ENCODE measurements at regions not wholly inside any gene's neighbourhood (a gene's known extent, or its start where the extent isn't known, plus 50 kb on each side); places are given as distances from the start of the nearest gene placed in this dataset.
"Not testable (repeated sequence)": the region's sequence is repeated elsewhere in the genome, so short reads cannot be mapped to it uniquely, and the experiment has no call there.

DNA sequence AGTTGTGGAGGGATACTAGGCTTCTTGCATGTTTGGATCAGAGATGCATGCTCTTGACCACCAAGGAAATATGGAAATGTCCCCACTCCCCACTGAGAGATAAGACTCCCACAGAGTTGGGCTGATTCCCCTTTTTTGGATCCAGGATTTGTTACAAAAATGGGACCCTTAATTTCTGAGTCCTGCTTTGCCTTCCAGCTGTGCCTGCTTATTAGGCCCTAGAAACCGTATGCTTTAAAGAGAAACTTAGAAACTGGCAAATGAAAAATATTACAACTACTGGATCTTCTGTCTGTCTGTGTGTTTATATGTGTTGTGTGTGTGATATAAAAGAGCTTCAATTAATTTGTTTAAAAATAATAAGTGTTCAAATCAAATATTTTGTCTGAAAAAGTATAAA, 817.6 kb upstream of the CITED2 start:
- TF ChIP-seq, protein P1, sequence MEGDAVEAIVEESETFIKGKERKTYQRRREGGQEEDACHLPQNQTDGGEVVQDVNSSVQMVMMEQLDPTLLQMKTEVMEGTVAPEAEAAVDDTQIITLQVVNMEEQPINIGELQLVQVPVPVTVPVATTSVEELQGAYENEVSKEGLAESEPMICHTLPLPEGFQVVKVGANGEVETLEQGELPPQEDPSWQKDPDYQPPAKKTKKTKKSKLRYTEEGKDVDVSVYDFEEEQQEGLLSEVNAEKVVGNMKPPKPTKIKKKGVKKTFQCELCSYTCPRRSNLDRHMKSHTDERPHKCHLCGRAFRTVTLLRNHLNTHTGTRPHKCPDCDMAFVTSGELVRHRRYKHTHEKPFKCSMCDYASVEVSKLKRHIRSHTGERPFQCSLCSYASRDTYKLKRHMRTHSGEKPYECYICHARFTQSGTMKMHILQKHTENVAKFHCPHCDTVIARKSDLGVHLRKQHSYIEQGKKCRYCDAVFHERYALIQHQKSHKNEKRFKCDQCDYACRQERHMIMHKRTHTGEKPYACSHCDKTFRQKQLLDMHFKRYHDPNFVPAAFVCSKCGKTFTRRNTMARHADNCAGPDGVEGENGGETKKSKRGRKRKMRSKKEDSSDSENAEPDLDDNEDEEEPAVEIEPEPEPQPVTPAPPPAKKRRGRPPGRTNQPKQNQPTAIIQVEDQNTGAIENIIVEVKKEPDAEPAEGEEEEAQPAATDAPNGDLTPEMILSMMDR (IDR thresholded peaks at IDR 0.05): no peak
- Mint-ChIP-seq H3K4me1 (ENCODE audit: unreplicated experiment) (peaks cover under 1% of the 10 kb centered on the region), H3K27me3 (ENCODE audit: unreplicated experiment) (no peaks in the 10 kb centered on the region), H3K4me3 (ENCODE audit: unreplicated experiment) (no peak overlapping the region), H3K9me3 (ENCODE audit: unreplicated experiment) (peaks cover 20% of the 10 kb centered on the region), H3K27ac (ENCODE audit: unreplicated experiment) (no peak overlapping the region), H3K36me3 (ENCODE audit: unreplicated experiment) (peaks cover 16% of the 10 kb centered on the region)
- no peak for DNase-seq (ENCODE audit: extremely low spot score, unreplicated experiment)

DNA sequence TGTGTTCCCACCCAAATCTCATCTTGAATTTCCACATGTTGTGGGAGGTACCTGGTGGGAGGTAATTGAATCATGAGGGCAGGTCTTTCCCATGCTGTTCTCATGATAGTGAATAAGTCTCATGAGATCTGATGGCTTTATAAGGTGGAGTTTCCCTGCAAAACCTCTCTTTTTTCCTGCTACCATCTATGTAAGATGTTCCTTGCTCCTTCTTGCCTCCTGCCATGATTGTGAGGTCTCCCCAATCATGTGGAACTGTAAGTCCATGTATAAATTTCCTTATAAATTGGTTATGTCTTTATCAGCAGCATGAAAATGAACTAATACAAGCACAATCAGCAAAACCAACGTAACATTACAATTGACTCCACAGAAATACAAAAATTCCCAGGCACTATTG, 814.8 kb upstream of the CITED2 start:
- H3K27ac Mint-ChIP-seq (ENCODE audit: unreplicated experiment); DNase-seq (ENCODE audit: extremely low spot score, unreplicated experiment); H3K27me3 Mint-ChIP-seq (ENCODE audit: unreplicated experiment); H3K4me3 Mint-ChIP-seq (ENCODE audit: unreplicated experiment): not testable (repeated sequence)
- Mint-ChIP-seq H3K36me3 (ENCODE audit: unreplicated experiment) (peaks cover 17% of the 10 kb centered on the region), H3K9me3 (ENCODE audit: unreplicated experiment) (peaks cover 25% of the 10 kb centered on the region), H3K4me1 (ENCODE audit: unreplicated experiment) (peaks cover 17% of the 10 kb centered on the region)

DNA sequence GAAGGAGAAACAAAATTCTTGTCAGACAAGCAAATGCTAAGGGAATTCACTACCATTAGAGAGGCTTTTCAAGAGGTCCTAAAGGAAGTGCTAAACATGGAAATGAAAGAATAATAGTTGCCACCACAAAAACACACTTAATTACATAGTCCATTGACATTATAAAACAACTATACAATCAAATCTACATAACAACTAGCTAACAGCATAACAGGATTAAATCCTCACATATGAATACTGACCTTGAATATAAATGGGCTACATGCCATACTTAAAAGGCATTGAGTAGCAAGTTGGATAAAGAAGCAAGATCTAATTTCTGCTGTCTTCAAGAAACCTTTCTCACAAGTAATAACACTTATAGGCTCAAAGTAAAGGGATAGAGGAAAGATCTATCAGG, 811.5 kb upstream of the CITED2 start:
- Mint-ChIP-seq H3K4me3 (ENCODE audit: unreplicated experiment) (no peak overlapping the region), H3K9me3 (ENCODE audit: unreplicated experiment) (peaks cover 21% of the 10 kb centered on the region), H3K27ac (ENCODE audit: unreplicated experiment) (no peak overlapping the region), H3K36me3 (ENCODE audit: unreplicated experiment) (peaks cover 18% of the 10 kb centered on the region), H3K4me1 (ENCODE audit: unreplicated experiment) (peaks cover 29% of the 10 kb centered on the region), H3K27me3 (ENCODE audit: unreplicated experiment) (no peaks in the 10 kb centered on the region)
- TF ChIP-seq, protein P1 (IDR thresholded peaks at IDR 0.05): no peak
- DNase-seq (ENCODE audit: extremely low spot score, unreplicated experiment): no peak

DNA sequence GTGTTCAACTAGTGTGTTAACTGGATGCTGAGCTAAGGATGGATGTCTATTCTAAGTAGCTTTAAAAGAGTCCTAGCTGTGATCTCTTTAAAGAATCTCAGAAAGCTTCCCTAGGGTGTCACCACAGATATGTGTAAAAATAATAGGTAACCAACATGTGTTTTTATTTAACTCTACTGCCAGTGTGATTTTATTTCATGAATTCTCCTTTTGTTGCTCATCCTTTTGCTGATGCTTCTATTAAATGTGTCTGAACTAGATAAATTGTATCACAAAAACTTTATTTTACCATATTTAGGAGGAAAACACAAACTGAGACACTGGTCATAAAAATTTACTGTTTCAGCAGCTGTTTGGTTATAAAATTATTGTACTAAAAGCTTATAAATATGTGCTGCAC, 809.4 kb upstream of the CITED2 start:
- Mint-ChIP-seq H3K27ac (ENCODE audit: unreplicated experiment) (peak overlapping the region; percentile 82), H3K4me3 (ENCODE audit: unreplicated experiment) (no peak overlapping the region), H3K27me3 (ENCODE audit: unreplicated experiment) (no peaks in the 10 kb centered on the region), H3K9me3 (ENCODE audit: unreplicated experiment) (peaks cover 11% of the 10 kb centered on the region), H3K36me3 (ENCODE audit: unreplicated experiment) (peaks cover 14% of the 10 kb centered on the region), H3K4me1 (ENCODE audit: unreplicated experiment) (peaks cover 31% of the 10 kb centered on the region)
- DNase-seq (ENCODE audit: extremely low spot score, unreplicated experiment): no peak
- TF ChIP-seq, protein P1 (IDR thresholded peaks at IDR 0.05): no peak

DNA sequence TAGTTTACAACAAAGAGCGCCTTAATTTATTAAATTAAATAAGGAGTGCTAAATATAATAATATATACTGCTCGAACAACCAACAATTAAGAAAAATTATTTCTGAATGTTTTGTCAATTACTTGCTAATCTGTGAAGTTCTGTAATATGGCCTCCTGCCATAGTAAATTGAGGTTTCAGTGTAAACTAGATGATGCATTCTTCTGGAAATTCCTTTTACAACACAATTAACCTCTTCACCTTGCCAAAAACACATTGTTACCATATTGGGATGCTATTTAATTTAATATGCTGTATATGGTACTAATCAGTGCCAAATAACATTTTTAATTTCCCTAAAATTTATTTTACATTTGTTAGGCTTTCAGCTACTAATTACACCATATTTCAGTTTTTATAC, 808.4 kb upstream of the CITED2 start:
- DNase-seq (ENCODE audit: extremely low spot score, unreplicated experiment): no peak
- no peaks in the 10 kb centered on the region for H3K27me3 Mint-ChIP-seq (ENCODE audit: unreplicated experiment)
- TF ChIP-seq, protein P1 (IDR thresholded peaks at IDR 0.05): no peak
- H3K36me3 Mint-ChIP-seq (ENCODE audit: unreplicated experiment): peaks cover 11% of the 10 kb centered on the region
- H3K27ac Mint-ChIP-seq (ENCODE audit: unreplicated experiment): no peak overlapping the region
- peaks cover 38% of the 10 kb centered on the region for H3K4me1 Mint-ChIP-seq (ENCODE audit: unreplicated experiment)
- H3K9me3 Mint-ChIP-seq (ENCODE audit: unreplicated experiment): peaks cover 11% of the 10 kb centered on the region
- no peak overlapping the region for H3K4me3 Mint-ChIP-seq (ENCODE audit: unreplicated experiment)

DNA sequence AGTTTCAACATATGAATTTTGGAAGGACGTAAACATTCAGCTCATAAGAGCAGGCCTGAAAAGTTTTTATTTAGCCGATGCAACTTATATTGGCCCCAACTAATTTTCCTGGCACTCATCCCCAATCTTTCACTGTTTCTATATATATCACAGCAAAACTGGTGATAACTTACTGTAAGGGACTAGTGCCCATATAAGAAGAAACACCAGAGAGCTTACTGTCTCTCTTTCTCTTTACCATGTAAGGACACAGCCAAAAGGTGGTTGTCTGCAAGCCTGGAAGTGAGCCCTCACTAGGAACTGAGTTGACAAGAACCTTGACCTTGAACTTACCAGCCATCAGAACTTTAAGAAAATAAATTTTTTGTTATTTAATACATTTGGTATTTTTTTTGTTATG, 807.4 kb upstream of the CITED2 start:
- Mint-ChIP-seq H3K4me1 (ENCODE audit: unreplicated experiment) (peaks cover 35% of the 10 kb centered on the region), H3K4me3 (ENCODE audit: unreplicated experiment) (no peak overlapping the region), H3K9me3 (ENCODE audit: unreplicated experiment) (peaks cover 8% of the 10 kb centered on the region), H3K36me3 (ENCODE audit: unreplicated experiment) (peaks cover 8% of the 10 kb centered on the region), H3K27me3 (ENCODE audit: unreplicated experiment) (no peaks in the 10 kb centered on the region), H3K27ac (ENCODE audit: unreplicated experiment) (peak overlapping the region; percentile 18)
- TF ChIP-seq, protein P1 (IDR thresholded peaks at IDR 0.05): no peak
- no peak for DNase-seq (ENCODE audit: extremely low spot score, unreplicated experiment)

Data from osteocyte (in vitro differentiated cells).